Activated CD4-positive, alpha-beta T cell treated with anti-CD3 and anti-CD28 coated beads for 24 hours (primary cell): ENCODE measurements at regions not wholly inside any gene's neighbourhood (a gene's known extent, or its start where the extent isn't known, plus 50 kb on each side); places are given as distances from the start of the nearest gene placed in this dataset.

Source experiments
- DNase-seq, 2 donors: peaks; one replicate each; pipeline ENCODE4 v3.0.0-alpha.2; 2020; ENCODE audit warnings: low read depth in 2 of 2

DNA sequence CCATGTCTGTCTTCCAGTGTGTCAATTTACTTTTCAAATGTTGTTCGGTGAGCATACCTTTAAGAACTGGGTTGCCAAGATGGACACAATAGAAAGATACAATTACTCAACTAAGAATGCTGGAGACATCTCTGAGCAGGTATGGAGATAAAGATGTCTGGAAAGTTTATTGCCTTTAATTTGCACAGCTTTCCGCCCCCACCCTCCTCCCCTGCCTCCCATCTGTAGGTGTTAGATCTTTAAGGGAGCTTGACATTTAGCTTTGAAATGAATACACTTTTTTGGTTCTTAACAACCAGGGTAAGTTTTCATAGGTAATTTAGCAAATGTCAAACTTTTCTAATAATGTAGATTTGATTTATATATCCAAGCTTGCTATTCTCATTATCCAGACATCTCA lies 104.4 kb downstream of the BTBD3 start:
- DNase-seq = no peak

DNA sequence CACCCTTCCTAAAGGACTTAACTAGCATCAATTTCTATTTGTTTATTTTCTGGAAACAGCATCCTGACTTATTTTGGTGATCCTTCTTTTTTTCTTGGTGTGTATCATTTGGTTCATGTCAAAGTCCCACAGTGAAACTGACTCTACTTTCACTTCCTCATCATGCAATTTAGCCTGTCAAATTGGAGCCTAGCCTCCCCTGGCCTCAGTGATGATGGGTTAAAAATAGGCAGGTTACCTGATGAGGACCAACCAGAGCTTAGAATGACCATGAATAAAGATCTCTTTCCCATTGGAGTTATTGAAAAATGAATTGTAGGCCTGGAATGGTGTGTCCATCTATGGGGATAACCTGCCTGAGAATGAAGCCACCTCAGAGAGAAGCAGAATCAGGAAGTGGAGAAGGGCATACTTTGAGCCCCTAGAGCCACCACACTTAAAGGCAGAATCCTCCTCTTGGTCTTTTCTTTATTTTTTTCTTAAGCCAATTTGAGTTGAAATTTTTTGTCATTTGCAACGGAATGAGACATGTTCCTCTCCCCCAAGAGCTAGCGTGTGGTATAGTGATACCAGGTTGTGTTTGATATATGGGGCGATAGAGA lies 105.6 kb downstream of the BTBD3 start:
- DNase-seq = no peak

DNA sequence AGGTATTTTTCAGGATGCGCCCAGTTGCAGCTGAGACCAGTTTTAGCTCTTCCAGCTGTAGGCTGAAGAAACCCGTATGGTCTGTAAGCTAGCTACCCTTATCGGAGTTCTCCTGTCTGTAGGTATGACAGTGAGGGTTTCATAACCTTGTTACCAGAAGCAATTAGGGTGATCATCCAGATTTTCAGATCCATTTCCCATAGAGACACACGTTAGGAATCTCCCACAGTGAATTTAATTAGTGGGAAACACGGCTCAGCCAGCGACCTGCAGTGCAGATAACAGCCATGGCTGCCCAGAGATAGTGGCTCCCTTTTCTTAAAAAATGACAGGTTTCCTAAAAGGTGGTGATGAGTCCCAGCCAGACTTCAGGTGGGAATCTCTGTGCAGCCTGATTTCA lies 111.1 kb downstream of the BTBD3 start:
- DNase-seq = no peak

DNA sequence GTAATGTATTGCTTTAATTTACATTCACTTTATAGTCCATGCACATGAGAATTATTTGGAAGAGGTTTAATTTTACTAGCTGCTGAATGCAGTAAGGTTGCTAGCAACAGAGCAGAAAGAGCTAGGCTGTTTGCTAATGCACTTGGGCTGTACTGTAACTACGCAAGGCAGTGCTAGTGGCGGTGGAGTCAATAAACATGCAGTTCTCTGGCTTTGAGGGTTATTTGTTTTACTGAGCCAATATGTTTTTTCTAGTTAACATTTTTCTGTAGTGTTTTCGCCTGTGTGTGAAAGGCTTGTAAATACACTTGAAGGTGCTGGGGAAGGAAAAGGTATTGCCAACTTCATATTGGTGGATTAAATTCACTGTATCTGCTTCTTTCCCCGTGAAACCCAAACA lies 112.8 kb downstream of the BTBD3 start:
- DNase-seq = no peak

DNA sequence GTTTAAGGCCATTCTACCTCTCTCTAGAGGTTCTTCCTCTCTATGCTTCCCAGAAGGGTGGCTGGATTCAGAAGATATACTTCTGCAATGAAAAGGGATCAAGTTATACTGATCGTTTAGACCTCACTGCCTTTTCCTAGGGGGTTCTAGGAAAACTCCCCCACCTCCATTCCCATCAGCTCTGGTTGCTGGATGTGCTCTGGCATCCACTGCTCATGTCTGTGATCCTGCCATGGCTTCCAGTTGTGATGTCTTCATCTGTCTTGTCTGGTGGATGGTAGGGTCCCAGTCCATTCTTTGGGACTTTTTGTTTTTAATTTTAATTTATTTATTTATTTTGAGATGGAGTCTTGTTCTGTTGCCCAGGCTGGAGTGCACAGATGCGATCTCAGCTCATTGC lies 118.4 kb downstream of the BTBD3 start:
- no peak for DNase-seq

DNA sequence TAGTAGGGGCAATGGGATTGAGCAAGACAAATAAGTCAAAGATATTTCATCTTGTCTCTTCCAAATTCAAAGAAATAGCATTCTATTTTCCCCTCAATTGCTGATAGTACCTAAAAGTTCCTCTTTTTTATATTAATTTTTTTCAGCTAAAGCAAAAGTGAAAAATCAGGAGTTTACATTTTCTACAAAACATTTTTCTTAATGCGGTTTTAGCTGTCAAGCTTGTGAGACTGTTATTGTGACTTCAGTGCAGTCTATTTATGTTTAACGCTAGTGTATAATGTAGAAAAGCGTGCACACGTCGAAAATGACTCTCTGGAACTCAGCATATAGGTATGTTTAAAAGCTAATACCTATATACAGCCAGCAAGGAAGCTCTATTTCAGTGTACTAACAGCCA lies 119.8 kb downstream of the BTBD3 start:
- no peak for DNase-seq

DNA sequence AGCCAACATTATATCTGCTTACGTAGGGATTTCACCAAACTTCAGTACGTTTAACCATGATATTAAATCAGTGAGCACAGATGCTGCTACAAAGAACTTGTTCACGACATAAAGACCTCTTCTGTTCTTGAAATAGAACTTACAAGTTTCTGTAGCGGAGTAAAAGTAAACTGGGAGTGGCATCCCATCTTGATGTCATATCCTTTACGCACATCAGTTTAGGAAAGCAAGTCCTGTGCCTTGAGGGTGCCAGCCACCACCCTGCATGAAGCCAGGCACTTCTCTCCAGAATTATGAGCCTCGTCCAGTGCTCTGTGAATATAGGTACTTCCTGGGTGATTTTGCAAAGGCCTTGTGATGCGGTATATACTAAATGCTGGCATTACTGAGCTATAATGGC lies 122.6 kb downstream of the BTBD3 start:
- DNase-seq = no peak

DNA sequence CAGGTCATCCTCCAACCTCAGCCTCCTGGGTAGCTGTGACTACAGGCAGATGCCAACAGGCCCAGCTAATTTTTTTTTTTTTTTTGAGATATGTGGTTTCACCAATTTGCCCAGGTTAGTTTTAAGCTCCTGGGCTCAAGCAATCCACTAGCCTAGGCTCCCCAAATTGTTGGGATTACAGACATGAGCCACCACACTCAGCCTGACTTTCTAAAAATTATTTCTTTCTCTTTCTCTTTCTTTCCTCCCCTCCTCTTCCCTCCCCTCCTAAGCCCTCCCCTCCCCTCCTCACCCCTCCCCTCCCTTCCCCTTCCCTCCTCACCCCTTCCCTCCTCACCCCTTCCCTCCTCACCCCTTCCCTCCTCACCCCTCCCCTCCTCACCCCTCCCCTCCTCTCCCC lies 127.3 kb downstream of the BTBD3 start:
- no peak for DNase-seq

DNA sequence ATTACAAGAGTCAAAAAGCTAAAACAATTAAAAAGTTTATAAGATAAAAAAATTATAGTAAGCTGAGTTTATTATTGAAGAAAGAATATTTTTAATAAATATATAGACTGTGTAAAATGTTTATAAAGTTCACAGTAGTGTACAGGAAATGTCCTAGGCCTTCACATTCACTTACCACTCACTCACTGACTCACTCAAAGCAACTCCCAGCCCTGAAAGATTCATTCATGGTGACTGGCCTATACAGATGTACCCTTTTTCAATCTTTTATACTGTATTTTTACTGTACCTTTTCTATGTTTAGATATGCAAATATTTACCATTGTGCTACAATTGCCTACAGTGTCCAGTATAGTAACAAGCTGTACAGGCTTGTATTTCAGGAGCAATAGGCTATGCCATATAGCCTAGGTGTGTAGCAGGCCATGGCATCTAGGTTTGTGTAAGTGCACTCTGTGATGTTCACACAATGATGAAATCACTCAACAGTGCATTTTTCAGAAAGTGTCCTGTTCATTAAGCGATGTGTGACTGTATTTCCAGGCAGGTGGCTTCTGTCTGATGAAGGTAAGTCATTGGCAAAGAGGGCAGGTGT lies 130.2 kb downstream of the BTBD3 start:
- no peak for DNase-seq

DNA sequence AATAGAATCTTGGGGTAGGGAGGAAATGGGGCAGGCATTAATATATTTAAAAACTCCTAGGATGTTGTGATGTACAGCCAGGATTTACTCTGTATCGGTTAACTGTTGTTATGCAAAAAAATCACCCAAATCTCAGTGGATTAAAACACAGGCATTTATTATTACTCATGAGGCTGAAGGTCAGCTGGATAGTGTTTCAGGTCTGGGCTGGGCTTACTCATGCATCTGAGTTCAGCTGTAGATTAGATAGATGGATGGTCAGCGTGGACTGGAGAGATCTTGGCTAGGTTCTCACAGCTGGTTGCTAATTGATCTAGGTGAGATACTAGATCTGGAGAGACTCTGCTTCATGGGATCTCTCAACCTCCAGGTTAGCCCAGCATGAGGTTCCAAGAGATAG lies 131.4 kb downstream of the BTBD3 start:
- DNase-seq = no peak

DNA sequence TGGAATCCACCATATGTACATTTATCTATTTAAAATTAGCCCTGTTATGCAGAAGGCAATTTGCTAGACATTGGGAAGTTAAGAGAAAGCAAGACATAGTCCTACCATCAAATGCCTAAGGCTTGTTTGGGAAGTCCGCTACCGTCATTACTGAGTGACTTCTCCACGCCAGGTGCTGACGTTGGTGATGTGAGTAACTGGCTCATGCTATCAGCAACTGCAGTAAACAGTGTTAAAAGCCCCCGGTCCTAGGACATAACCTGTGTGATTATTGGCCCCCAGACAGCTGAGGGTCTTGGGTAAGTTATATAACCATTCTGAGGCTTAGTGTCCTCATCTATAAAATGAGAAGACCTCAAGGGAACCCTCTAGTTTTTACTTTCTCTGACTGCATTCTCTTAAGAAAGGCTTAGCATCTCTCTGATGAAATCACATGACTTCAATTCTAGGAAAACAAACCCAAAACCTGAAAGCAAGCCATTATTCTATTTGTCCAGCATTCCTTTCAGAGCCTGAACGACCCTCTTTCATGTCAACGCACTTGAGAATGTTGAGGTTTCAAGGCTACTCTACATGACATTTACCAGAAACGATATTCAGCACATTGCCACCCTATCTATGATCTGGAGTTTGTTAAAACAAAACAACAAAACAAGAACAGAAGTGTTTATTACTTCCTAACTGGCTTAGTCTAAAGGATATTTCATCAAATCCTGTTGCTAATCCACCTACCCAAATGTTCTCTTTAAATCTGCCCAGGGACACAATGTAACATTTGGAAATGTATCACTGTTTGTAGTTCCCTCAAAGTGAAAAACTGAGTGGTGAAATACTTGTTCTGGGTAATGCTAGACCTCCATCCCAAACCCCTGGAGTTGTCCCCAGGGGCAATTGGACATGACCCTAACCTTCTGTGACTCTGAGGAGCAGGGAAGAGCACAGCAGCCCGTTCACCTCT lies 133.8 kb downstream of the BTBD3 start:
- DNase-seq = no peak

DNA sequence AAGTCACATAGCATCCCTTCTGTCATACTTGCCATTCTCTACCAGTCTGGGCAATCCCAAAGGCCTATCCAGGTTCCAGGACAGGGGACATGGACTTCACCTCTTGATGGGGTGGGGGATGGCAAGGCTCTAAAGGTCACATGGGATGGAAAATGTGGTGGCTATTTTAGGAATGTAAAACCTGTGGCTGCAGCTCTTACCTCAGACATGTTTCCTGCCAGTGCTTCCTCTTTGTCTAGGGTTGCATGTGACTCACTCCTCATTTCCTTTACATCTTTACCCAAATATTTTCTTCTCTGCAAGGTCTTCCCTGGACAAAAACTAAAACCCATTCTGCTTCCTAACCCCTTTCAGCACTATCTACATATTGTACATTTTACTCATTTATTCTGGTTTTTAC lies 135.7 kb downstream of the BTBD3 start:
- DNase-seq = no peak

DNA sequence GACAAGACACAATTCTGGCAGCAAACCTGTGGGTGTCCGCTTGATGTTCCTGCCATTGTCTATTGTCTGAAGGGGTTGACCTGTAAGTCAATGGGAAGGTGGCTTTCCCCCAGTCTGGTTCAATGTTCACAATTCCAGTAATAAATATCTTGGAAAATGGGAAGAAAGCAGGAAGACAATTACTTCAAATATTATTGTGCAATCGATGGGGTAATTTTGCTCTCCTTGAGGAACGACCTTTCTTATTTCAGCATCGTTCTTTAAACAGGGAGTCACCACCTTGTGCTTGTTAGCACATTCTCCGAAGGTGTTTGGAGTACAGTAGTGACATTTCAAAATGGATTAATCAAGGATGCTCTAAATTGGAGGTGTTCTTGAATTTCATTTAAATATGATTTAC lies 136.9 kb downstream of the BTBD3 start:
- no peak for DNase-seq

DNA sequence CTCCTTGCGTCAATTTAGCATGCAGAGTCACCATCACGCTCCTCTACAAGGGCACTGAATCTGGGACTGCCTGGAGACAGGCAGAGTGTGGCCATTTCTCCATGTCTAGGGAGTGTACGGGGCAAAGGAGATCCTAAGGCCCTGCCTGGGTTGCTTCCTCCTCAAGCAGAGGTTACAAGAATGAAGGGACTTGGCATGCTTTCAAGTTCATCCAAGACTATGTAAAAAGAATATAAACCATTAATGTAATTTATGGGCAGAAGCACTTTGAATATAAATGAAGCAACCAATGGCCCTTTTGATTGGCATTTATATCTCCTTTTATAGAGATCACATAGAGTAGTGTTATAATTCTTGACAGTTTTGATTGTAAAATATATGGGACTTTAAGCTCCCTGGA lies 137.5 kb downstream of the BTBD3 start:
- DNase-seq = no peak

DNA sequence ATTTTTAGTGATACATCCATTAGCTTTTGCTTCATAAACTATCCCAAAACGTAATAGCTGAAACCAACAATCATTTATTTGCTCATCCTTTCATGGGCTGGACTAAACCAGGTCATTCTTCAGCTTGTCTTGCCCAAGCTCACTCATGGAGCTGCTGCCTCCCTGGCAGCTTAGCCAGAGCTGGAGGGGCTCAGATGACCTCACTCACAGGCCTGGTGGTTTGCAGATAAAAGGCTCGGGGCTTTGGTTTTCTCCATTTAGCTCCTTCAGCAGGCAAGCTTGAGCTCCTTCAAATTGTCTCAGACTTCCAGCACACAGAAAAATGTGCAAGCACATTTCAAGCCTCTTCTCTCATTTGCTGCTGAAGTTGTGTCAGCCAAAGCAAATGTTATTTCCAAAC lies 139.1 kb downstream of the BTBD3 start:
- DNase-seq = no peak

DNA sequence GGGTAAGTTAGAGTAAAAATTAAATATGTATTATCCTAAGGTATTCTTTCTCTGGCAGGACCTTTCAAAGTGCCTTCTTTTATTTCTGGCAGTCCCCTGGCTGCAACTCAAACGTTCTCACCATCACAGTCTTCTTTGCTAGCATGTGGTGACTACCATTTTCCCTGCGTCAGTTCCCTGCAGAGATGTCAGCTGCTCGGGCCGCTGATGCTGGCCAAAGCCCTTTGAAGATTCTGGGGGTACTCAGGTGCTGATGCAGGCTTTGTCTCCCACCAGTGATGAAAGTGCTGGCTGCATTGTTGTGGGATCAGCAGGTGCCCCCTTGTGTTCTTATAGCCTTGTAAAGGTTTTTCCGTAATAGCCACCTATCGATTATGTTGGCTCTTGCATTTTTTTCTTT lies 140.1 kb downstream of the BTBD3 start:
- DNase-seq = no peak

DNA sequence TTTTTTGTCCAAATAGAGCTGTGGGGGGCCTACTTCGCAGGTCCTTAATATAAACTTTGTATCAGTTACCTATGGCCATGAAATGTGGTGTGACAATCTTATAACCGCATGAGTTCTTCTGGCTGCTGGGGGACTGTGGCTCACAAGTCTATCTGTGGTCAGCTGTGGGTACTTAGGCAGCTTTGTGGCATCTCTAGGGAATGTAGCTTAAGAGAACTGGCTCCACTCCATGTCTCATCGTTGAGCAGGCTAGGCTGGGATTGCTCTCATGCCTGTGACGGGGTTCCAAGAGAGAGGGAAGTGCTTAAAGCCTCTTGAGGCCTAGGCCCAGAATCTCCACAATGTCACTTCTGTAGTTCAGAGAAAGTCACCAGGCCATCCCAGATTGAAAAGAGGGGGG lies 140.5 kb downstream of the BTBD3 start:
- DNase-seq = no peak

DNA sequence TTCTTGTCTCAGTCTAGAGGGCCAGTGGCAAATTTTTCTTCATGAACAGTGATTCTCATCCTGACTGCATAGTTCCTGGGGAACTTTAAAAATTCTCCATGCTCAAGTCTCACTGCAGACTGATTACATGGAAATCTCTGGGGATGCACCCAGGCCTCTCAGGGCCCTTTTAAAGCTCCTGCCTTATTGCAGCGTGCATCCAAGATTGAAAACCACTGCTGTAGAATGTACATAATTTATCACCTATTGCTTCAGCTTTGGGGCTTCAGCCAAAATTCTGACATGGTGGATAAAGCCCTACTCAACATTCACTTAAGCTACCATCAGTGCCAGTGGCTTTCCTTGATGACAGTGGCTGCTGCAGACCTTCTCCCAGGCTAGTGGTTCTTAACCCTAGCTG lies 143.8 kb downstream of the BTBD3 start:
- DNase-seq = no peak

DNA sequence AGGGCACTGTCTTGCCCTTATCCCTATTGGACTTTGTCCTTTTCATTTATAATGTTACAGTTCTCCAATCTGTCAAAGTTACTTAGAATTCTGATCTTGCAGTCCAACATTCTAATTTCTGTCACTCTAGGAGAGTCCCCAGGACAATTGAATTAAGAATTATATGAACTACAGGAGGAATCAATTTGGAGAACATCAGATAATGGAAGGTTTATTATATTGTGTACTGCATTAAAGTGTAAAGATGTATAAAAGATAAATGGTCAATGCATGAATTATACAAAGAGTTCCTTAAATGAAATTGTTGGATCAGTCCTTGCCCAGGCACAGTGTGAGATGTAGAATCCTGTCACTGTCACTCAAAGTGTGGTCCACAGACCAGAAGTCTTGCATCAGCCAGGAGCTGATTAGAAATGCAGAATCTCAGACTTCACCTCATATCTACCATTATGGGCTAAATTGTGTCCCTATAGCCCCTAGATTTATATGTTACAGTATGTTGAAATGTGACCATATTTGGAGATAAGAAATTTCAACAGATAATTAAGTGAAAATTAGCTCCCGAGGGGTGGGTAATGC lies 145.5 kb downstream of the BTBD3 start:
- no peak for DNase-seq

DNA sequence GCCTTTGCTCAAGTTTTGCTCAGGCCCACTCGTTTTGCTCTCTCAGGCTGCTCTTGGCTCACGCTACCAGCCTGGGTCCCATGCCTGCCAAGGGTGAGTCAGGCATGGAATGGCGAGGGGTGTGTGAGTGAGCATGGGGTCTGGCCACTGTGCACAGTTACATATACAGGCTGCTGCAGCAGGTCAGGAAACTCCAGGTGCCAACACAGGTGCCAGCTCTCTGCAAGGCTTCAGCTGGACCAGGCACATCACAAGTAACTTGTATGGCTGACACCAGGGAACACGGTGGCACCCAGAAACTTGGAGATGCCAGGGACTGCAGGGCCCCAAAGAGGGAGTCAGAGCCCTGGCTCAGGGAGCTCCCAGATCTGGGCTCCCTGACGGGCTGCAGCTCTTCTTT lies 146.8 kb downstream of the BTBD3 start:
- no peak for DNase-seq

DNA sequence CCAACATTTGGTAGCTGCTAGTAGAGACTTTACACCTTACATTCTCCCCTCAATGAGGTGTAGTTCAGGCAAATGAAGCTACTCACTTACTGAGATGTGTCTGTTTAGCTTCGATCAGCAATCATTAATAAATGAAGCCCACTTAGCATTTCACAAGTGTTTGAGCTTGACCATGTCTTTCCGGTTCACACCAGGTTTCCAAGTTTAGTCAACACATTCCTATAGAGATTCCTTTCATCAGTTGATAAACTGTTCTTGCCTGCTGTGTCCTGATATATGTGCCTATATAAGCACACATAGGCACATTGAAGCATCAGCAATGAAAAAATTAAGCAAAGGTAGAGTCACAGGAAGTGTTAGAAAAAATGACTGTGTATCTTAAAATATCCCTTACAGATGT lies 150.0 kb downstream of the BTBD3 start:
- DNase-seq = no peak

DNA sequence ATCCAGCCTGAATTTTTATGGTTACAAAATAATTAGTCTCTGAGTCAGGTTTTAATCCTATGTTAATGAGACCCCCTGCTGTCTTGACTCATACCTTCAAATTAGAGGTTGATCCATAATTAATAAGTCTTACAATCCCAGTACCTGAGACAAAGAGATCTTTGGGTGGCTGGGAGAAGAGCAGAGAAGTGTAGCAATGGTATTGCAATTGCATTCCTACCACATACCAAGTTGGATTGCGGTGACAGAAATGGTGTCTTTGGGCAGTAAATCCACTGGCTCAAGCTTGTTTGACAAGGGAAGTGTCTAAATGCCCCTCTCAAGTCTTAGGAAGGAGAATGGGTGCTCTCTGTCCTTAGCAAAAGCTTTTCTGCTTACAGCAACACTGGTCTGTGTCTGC lies 150.4 kb downstream of the BTBD3 start:
- no peak for DNase-seq

DNA sequence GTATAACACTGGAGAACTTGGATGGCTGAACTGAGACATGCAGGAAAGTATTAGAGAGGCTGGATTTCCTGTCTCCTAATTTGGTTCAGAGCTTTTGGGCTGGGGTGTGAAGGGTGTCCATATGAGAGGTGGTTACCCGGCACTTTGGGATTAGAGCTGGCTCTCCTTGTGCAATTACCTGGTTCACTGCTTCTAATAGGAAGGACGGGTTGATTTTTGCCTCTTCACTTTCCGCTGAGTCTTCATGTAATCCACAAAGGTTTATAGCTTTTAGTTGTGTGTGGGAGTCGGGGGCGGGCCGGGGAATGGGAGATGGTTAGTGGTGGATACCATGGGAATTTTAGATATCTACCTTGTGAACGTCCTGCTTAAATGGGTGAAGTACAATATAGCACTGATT lies 151.5 kb downstream of the BTBD3 start:
- no peak for DNase-seq
